PFSK-1 (cell line): ENCODE measurements at regions not wholly inside any gene's neighbourhood (a gene's known extent, or its start where the extent isn't known, plus 50 kb on each side); places are given as distances from the start of the nearest gene placed in this dataset.

ENCODE experiments used
- SIN3A ChIP-seq: IDR thresholded peaks from 2 replicates; pipeline ENCODE4 v1.6.1; 2012; ENCODE audit warnings: mild to moderate bottlenecking, low read length, moderate library complexity, borderline replicate concordance; ENCODE audit not compliant: insufficient read depth
- TAF1 ChIP-seq: IDR thresholded peaks from 2 replicates; pipeline ENCODE4 v1.6.1; 2012; ENCODE audit warnings: low read length, control low read depth, borderline replicate concordance; ENCODE audit not compliant: insufficient read depth

DNA sequence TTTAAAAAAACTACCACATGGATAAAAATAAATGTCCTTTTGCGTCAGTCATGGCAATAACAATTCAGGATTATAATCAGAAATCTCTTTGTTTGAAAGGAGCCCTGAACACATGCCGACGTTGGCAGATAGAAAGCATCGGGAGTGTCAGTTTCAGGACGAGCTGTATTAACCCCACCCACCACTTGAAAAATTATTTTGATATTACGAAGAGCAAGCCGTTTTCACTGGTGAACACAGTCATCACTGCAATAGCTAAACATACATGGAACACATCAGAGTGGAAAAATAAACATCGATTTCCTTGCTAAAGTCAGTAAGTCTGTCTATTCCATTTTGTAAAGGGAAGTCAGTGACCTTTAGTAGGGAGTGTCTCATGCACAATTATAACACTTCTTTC, 266.4 kb upstream of the FBXL7 start:
- TF ChIP-seq TAF1 = no peak
- TF ChIP-seq SIN3A = no peak
